GM12878 (cell line): ENCODE measurements at regions not wholly inside any gene's neighbourhood (a gene's known extent, or its start where the extent isn't known, plus 50 kb on each side); places are given as distances from the start of the nearest gene placed in this dataset.
"Not testable (repeated sequence)": the region's sequence is repeated elsewhere in the genome, so short reads cannot be mapped to it uniquely, and the experiment has no call there.

ENCODE experiments used
- CBX5 ChIP-seq: sonication (generic); IDR thresholded peaks from 2 replicates; pipeline ENCODE4 v1.6.1; 2016; ENCODE audit warnings: low read depth, moderate library complexity, mild to moderate bottlenecking, inconsistent platforms
- CUX1 ChIP-seq: IDR thresholded peaks from 2 replicates; pipeline ENCODE4 v1.6.1; 2012; ENCODE audit warnings: improper control_type of control experiment, low read depth, low read length; ENCODE audit not compliant: insufficient replicate concordance
- JUNB ChIP-seq: IDR thresholded peaks from 2 replicates; pipeline ENCODE4 v1.6.1; 2016; ENCODE audit warnings: antibody characterized with exemption, mild to moderate bottlenecking
- NBN ChIP-seq: fragments of 450-650 bp; IDR thresholded peaks from 2 replicates; pipeline ENCODE4 v1.6.1; 2016
- PKNOX1 ChIP-seq: fragments of 450-650 bp; IDR thresholded peaks from 2 replicates; pipeline ENCODE4 v1.6.1; 2016; ENCODE audit warnings: mild to moderate bottlenecking
- POLR2A ChIP-seq: IDR thresholded peaks from 2 replicates; pipeline ENCODE4 v1.6.1; 2011; ENCODE audit warnings: low read depth, mild to moderate bottlenecking, low read length
- RAD21 ChIP-seq: IDR thresholded peaks from 2 replicates; pipeline ENCODE4 v1.6.1; 2011; ENCODE audit warnings: mild to moderate bottlenecking, low read depth, low read length, moderate library complexity; ENCODE audit not compliant: insufficient read depth
- RFX5 ChIP-seq: IDR thresholded peaks from 2 replicates; pipeline ENCODE4 v1.6.1; 2011; ENCODE audit warnings: low read depth, low read length, improper control_type of control experiment
- SRF ChIP-seq, 2 experiments: IDR thresholded peaks; 2 replicates each; pipeline ENCODE4 v1.6.1; 2011; ENCODE audit warnings: low read depth in 2 of 2, low read length in 2 of 2, mild to moderate bottlenecking in 1 of 2, moderate library complexity in 1 of 2
- USF2 ChIP-seq: IDR thresholded peaks from 2 replicates; pipeline ENCODE4 v1.6.1; 2011; ENCODE audit warnings: low read depth, low read length, improper control_type of control experiment, borderline replicate concordance
- TF ChIP-seq, protein P1 (sequence below), 3 experiments: IDR thresholded peaks in 2 of 3; conservative IDR thresholded peaks in 1 of 3; 2 replicates each; pipeline ENCODE4 v1.5.1; 2011; ENCODE audit warnings: low read depth in 3 of 3, low read length in 3 of 3, mild to moderate bottlenecking in 3 of 3, control low read depth in 2 of 3, moderate library complexity in 2 of 3, inconsistent platforms in 1 of 3, mixed read lengths in 1 of 3; ENCODE audit not compliant: control insufficient read depth in 2 of 3, insufficient read depth in 1 of 3; ENCODE audit errors: extremely low read depth in 1 of 3

DNA sequence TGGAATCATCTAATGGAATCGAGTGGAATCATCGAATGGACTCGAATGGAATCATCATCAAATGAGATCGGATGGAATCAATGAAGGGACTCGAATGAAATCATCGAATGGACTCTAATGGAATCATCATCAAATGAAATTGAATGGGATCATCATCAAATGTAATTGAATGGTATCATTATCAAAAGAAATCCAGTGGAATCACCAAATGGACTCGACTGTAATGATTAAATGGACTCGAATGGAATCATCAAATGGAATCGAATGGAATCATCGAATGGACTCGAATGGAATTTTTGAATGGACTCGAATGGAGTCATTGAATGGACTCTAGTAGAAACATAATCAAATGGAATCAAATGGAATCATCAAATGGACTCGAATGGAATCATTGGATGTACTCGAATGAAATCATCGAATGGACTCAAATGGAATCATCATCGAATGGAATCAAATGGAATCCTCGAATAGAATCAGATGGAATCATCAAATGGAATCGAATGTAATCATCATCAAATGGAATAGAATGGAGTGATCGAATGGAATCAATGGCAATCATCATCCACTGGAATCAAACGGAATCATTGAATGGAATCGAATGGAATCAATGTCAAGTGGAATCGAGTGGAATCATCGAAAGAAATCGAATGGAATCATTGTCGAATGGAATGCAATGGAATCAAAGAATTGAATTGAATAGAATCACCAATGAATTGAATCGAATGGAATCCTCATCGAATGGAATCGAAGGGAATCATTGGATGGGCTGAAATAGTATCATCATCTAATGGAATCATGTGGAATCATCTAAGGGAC lies 234.2 kb downstream of the SHCBP1 start:
- TF ChIP-seq, protein P1, sequence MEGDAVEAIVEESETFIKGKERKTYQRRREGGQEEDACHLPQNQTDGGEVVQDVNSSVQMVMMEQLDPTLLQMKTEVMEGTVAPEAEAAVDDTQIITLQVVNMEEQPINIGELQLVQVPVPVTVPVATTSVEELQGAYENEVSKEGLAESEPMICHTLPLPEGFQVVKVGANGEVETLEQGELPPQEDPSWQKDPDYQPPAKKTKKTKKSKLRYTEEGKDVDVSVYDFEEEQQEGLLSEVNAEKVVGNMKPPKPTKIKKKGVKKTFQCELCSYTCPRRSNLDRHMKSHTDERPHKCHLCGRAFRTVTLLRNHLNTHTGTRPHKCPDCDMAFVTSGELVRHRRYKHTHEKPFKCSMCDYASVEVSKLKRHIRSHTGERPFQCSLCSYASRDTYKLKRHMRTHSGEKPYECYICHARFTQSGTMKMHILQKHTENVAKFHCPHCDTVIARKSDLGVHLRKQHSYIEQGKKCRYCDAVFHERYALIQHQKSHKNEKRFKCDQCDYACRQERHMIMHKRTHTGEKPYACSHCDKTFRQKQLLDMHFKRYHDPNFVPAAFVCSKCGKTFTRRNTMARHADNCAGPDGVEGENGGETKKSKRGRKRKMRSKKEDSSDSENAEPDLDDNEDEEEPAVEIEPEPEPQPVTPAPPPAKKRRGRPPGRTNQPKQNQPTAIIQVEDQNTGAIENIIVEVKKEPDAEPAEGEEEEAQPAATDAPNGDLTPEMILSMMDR (IDR thresholded peaks at IDR 0.05 in 2 of 3, conservative IDR thresholded peaks at IDR 0.05 in 1 of 3; ENCODE audit: control insufficient read depth in 2 of 3, extremely low read depth in 1 of 3, insufficient read depth in 1 of 3, low read depth in 3 of 3, low read length in 3 of 3) = not testable (repeated sequence)
- not testable (repeated sequence) for TF ChIP-seq SRF (IDR thresholded peaks at IDR 0.05; ENCODE audit: low read depth in 2 of 2, low read length in 2 of 2); POLR2A; RFX5; USF2; CUX1; RAD21; CBX5; PKNOX1; JUNB; NBN
